Activated naive CD8-positive, alpha-beta T cell (primary cell): ENCODE measurements at regions not wholly inside any gene's neighbourhood (a gene's known extent, or its start where the extent isn't known, plus 50 kb on each side); places are given as distances from the start of the nearest gene placed in this dataset.
A peak's percentile ranks its signal among the peaks of the same experiment; 100 is the strongest.
"Not testable (repeated sequence)": the region's sequence is repeated elsewhere in the genome, so short reads cannot be mapped to it uniquely, and the experiment has no call there.

Source experiments
- H3K27ac Mint-ChIP-seq: one replicate; pipeline ENCODE4 v1.8.0; 2021; ENCODE audit warnings: mixed read lengths
- H3K27me3 Mint-ChIP-seq: one replicate; pipeline ENCODE4 v1.8.0; 2021; ENCODE audit warnings: mixed read lengths
- H3K36me3 Mint-ChIP-seq: one replicate; pipeline ENCODE4 v1.8.0; 2021; ENCODE audit warnings: mixed read lengths
- H3K4me1 Mint-ChIP-seq: one replicate; pipeline ENCODE4 v1.8.0; 2021; ENCODE audit warnings: low read depth, mixed read lengths
- H3K4me3 Mint-ChIP-seq: one replicate; pipeline ENCODE4 v1.8.0; 2021; ENCODE audit warnings: mild to moderate bottlenecking, mixed read lengths
- H3K9me3 Mint-ChIP-seq: one replicate; pipeline ENCODE4 v1.8.0; 2021; ENCODE audit warnings: low read depth, mixed read lengths

GRCh38 chr6:121630716-121631115 is 195.3 kb downstream of the GJA1 start:
- no peaks in the 10 kb centered on the region for H3K4me1 Mint-ChIP-seq
- H3K36me3 Mint-ChIP-seq = peaks cover 10% of the 10 kb centered on the region
- H3K9me3 Mint-ChIP-seq = peaks cover 18% of the 10 kb centered on the region
- no peaks in the 10 kb centered on the region for H3K27me3 Mint-ChIP-seq
- no peak overlapping the region for H3K4me3 Mint-ChIP-seq
- no peak overlapping the region for H3K27ac Mint-ChIP-seq

DNA sequence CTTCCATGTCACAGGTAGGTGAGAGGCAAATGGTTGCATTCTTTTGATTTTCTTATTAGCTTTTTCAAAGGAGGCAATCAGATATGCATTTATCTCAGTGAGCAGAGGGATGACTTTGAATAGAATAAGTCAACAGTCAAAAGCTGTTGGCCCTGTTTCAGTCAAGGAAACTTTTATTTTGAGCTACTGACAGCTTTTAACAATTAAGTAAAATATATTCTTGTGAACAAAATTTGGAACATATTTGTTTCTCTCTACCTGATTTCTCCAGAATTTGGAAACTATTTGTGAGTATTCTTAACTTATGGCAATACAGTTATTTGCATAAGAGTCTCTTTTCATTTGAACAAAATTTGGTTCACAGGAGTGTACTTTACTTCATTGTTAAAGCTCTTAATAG is 196.3 kb downstream of the GJA1 start:
- not testable (repeated sequence) for H3K4me3 Mint-ChIP-seq, H3K27ac Mint-ChIP-seq
- peaks cover 20% of the 10 kb centered on the region for H3K9me3 Mint-ChIP-seq

DNA sequence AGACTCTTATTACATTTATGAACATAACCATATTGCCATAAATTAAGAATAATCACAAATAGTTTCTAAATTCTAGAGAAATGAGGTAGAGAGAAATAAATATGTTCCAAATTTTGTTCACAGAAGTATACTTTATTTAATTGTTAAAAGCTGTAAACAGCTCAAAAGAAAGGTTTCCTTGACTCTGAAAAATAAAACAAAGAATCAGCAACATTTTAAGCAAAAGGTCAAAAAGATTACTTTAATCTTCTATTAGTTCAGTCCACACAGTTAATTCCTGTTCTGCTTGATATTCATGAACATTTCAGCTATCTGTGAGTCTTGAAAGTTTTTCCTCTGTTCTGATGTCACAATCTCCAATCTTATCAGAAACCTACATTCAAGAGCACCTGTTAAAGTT is 197.9 kb downstream of the GJA1 start:
- peaks cover 22% of the 10 kb centered on the region for H3K9me3 Mint-ChIP-seq
- no peaks in the 10 kb centered on the region for H3K4me1 Mint-ChIP-seq
- H3K27me3 Mint-ChIP-seq = no peaks in the 10 kb centered on the region
- H3K4me3 Mint-ChIP-seq = no peak overlapping the region
- peaks cover 15% of the 10 kb centered on the region for H3K36me3 Mint-ChIP-seq
- no peak overlapping the region for H3K27ac Mint-ChIP-seq

More for the DNA sequence above, 196.3 kb downstream of the GJA1 start:
- not testable (repeated sequence) for H3K27me3 Mint-ChIP-seq, H3K4me1 Mint-ChIP-seq
- peaks cover 14% of the 10 kb centered on the region for H3K36me3 Mint-ChIP-seq

DNA sequence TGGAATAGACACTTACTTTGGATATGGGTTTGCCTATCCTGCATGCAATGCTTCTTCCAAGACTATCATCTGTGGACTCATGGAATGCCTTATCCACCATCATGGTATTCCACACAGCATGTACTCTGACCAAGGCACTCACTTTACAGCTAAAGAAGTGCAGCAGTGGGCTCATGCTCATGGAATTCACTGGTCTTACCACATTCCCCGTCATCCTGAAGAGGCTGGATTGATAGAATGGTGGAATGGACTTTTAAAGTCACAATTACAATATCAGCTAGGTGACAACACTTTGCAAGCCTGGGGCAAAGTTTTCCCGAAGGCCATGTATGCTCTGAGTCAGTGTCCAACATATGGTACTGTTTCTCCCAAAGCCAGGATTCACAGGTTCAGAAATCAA is 199.1 kb downstream of the GJA1 start:
- H3K4me3 Mint-ChIP-seq, H3K4me1 Mint-ChIP-seq, H3K27ac Mint-ChIP-seq, H3K27me3 Mint-ChIP-seq: not testable (repeated sequence)
- Mint-ChIP-seq H3K36me3 (peaks cover 15% of the 10 kb centered on the region), H3K9me3 (peaks cover 22% of the 10 kb centered on the region)

GRCh38 chr6:121635355-121635754 is 199.9 kb downstream of the GJA1 start:
- peaks cover 15% of the 10 kb centered on the region for H3K36me3 Mint-ChIP-seq

GRCh38 chr6:121636217-121636616 is 200.8 kb downstream of the GJA1 start:
- H3K27ac Mint-ChIP-seq, H3K4me1 Mint-ChIP-seq, H3K4me3 Mint-ChIP-seq, H3K27me3 Mint-ChIP-seq: not testable (repeated sequence)
- Mint-ChIP-seq H3K36me3 (peaks cover 11% of the 10 kb centered on the region), H3K9me3 (peaks cover 12% of the 10 kb centered on the region)

More at GRCh38 chr6:121635355-121635754, 199.9 kb downstream of the GJA1 start:
- H3K4me3 Mint-ChIP-seq = no peak overlapping the region
- H3K27me3 Mint-ChIP-seq = no peaks in the 10 kb centered on the region
- H3K27ac Mint-ChIP-seq = no peak overlapping the region
- H3K4me1 Mint-ChIP-seq = no peaks in the 10 kb centered on the region
- peaks cover 21% of the 10 kb centered on the region for H3K9me3 Mint-ChIP-seq

DNA sequence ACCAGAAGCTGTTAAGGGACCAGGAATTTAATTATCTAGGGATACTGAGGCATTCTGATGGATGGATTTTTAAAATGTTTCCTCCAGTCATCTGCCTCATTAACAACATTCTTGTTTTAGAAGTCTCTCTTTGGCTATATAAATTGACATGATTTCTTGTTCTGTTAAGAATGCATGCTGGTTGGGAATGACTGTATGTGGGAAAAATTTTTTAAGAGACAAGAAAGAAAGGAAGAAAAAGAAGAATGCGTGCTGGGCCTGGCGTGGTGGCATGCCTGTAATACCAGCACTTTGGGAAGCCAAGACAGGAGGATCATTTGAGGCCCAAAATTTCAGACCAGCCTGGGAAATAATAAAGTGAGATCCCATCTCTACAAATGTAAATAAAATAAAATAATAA is 203.6 kb downstream of the GJA1 start:
- Mint-ChIP-seq H3K4me1 (no peaks in the 10 kb centered on the region), H3K4me3 (no peak overlapping the region), H3K27me3 (no peaks in the 10 kb centered on the region), H3K27ac (no peak overlapping the region), H3K36me3 (peaks cover 5% of the 10 kb centered on the region), H3K9me3 (peaks cover 4% of the 10 kb centered on the region)

GRCh38 chr6:121641158-121641557 is 205.7 kb downstream of the GJA1 start:
- peaks cover 4% of the 10 kb centered on the region for H3K9me3 Mint-ChIP-seq
- peaks cover 10% of the 10 kb centered on the region for H3K4me1 Mint-ChIP-seq
- no peaks in the 10 kb centered on the region for H3K27me3 Mint-ChIP-seq
- no peak overlapping the region for H3K27ac Mint-ChIP-seq
- H3K4me3 Mint-ChIP-seq = no peak overlapping the region
- H3K36me3 Mint-ChIP-seq = peaks cover 5% of the 10 kb centered on the region

DNA sequence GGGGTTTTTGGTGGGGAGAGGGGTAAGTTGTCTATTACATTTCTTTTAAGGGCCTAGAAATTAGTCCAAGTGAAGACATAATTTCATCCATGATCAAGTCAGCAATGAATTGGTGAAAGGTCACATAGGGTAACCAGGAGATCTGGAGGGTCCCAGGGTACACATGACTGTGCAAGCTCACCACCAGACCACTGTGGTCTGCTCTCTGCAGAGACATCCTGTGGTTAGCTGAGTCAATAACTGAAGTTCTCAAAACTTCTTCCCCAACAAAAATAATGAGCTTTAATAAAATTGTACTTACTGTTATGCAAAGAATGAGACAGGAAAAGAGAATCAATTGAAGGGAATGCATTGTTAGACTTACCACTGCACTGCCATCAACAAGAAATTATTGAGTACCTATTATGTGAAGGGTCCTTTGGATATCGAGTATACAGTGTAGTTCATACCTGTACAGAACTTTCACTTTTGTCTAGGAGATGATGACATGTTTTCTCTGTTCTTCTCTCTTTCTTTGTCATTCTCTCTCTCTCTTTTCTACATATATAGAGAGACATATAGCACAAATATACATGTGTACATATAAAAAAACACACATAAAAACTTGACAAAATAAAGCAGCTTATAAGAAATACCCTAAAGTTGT is 209.8 kb downstream of the GJA1 start:
- Mint-ChIP-seq H3K4me3 (no peak overlapping the region), H3K27me3 (no peaks in the 10 kb centered on the region), H3K9me3 (no peaks in the 10 kb centered on the region), H3K36me3 (no peaks in the 10 kb centered on the region), H3K27ac (peak overlapping the region; percentile 8), H3K4me1 (peaks cover 24% of the 10 kb centered on the region)

DNA sequence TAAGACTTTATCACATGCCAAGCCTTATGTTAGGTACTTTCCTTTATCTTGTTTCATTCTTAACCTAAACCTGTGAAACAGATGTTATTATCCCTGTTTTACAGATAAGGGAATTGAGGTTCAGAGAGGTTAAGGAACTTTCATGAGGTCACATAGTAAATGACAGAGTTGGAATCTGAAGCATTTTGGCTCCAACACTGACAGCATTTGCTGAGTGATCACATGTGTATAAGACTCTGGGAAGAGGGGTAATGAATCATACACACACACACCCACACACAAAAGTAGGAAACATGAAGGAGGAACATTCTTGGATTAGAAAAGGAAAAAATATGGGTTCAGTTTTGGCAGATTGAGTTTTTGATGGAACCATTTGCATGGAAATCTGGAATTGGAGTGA is 212.5 kb downstream of the GJA1 start:
- Mint-ChIP-seq H3K27me3 (no peaks in the 10 kb centered on the region), H3K4me3 (no peak overlapping the region), H3K27ac (no peak overlapping the region), H3K4me1 (peaks cover 46% of the 10 kb centered on the region), H3K36me3 (no peaks in the 10 kb centered on the region), H3K9me3 (no peaks in the 10 kb centered on the region)

- peaks cover 51% of the 10 kb centered on the region for H3K4me1 Mint-ChIP-seq
- no peaks in the 10 kb centered on the region for H3K9me3 Mint-ChIP-seq
- no peaks in the 10 kb centered on the region for H3K27me3 Mint-ChIP-seq
- H3K4me3 Mint-ChIP-seq = no peak overlapping the region
- peak overlapping the region; percentile 22 for H3K27ac Mint-ChIP-seq
- H3K36me3 Mint-ChIP-seq = peaks cover 2% of the 10 kb centered on the region
Measured at GRCh38 chr6:121649951-121650350, 214.5 kb downstream of the GJA1 start.

- no peaks in the 10 kb centered on the region for H3K27me3 Mint-ChIP-seq
- peak overlapping the region; percentile 47 for H3K4me3 Mint-ChIP-seq
- H3K9me3 Mint-ChIP-seq = no peaks in the 10 kb centered on the region
- H3K36me3 Mint-ChIP-seq = peaks cover 2% of the 10 kb centered on the region
- H3K27ac Mint-ChIP-seq = peak overlapping the region; percentile 82
- H3K4me1 Mint-ChIP-seq = peaks cover 41% of the 10 kb centered on the region
Measured at GRCh38 chr6:121651420-121651819, 216.0 kb downstream of the GJA1 start.

DNA sequence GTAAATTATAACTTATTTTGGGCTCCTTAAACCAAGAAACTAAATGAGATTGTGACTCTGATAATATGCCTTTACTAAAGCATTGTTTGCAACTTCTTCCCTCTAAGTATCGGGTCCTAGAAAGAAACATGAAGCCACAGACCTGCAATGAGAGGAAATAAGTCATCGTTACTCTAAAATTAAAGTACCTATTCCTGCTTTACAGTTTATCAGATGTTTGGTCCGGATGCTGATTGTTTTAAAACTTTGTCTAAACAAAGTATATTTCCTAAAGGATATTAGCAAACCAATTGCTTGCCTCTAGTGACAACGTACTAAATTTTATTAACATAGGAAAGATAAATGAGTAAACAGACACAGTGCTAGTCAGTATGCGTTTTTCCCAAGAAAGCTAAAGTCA is 216.8 kb downstream of the GJA1 start:
- Mint-ChIP-seq H3K27ac (peak overlapping the region; percentile 82), H3K9me3 (no peaks in the 10 kb centered on the region), H3K27me3 (no peaks in the 10 kb centered on the region)

DNA sequence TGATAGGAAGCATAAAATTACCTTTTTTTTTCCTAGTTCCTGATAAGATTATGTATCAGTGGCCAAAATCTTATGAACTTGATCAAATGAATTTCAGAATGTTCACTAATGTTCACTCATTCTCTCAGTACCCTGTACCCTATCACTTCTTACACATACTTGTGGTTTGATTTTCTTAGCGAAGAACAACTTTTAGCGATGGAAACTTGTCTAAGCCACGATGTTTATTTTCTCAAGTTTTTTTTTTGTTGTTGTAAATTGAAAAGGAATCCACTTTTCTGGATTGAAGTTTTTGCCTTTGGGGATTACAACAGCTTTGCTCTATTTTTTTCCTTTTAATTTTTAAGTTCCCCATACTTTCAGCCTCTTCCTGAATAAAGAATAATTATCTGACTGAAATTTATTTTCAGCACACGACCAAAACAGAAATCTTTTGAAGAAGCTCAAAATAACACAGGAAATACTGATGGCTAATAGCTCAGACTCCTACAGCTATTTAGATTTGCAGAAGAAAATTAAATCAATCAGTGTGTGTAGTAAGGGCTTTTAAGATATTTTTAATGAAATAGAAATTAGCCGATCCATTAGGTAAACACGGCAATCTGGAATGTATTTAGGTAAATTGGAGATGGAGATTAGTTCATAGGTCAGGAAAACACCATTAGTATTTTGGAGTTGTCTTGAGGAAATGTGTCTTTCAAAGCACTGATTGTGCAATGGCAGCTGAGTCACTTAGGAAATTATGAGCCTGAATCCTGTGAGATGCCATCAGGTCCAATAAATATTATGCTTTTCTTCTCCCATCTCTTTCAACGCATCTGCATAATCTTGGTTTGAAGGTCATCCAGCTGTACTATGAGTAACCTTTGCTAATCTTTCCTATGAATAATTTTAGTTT is 217.5 kb downstream of the GJA1 start:
- Mint-ChIP-seq H3K27ac (peak overlapping the region; percentile 82), H3K27me3 (no peaks in the 10 kb centered on the region), H3K4me3 (peak overlapping the region; percentile 47), H3K36me3 (peaks cover 2% of the 10 kb centered on the region), H3K9me3 (no peaks in the 10 kb centered on the region), H3K4me1 (peaks cover 39% of the 10 kb centered on the region)

More for the DNA sequence above, 216.8 kb downstream of the GJA1 start:
- Mint-ChIP-seq H3K4me3 (peak overlapping the region; percentile 47), H3K36me3 (peaks cover 2% of the 10 kb centered on the region), H3K4me1 (peaks cover 40% of the 10 kb centered on the region)

DNA sequence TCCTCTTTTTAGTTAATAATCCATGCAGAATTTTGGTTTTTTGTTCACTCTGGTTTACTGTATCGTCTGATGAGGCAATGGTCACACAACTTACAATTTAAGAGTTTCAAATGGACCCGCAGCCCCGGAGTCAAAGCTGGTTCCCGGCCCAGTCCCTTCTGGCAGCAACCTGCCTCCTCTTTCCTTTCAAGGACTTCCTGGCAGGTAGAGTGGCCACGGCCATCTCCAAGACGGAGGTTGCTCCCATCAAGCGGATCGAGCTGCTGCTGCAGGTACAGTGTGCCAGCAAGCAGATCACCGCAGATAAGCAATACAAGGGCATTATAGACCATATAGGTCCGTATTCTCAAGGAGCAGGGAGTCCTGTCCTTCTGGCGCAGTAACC is 218.2 kb downstream of the GJA1 start:
- Mint-ChIP-seq H3K36me3 (peaks cover 2% of the 10 kb centered on the region), H3K4me3 (no peak overlapping the region), H3K9me3 (no peaks in the 10 kb centered on the region), H3K27me3 (no peaks in the 10 kb centered on the region), H3K27ac (no peak overlapping the region), H3K4me1 (peaks cover 38% of the 10 kb centered on the region)
